IMR-90 (cell line): ENCODE measurements at regions not wholly inside any gene's neighbourhood (a gene's known extent, or its start where the extent isn't known, plus 50 kb on each side); places are given as distances from the start of the nearest gene placed in this dataset.

Experiments used
- ATAC-seq: fragments of 200-7000 bp; cut with Tn5 transposase; 2 replicates; pipeline ENCODE4 v1.9.1; 2020; ENCODE audit warnings: low read depth, mild to moderate bottlenecking, moderate library complexity
- BruUV-seq: library from RNA; stranded (reverse); fragments of 400-500 nt; replicated peaks from 2 replicates; lab custom pipeline; 2021; lab: Mats Ljungman, UMichigan
- CTCF ChIA-PET: fragments of 300-600 bp; formaldehyde crosslinking; extraction: SDS; loops from one replicate; lab custom pipeline; 2021; ENCODE audit warnings: antibody characterized with exemption; lab: Yijun Ruan, JAX
- POLR2A ChIA-PET: fragments of 300-600 bp; sonication (Branson Sonifier 250); formaldehyde crosslinking; loops from one replicate; lab custom pipeline; 2022; ENCODE audit warnings: antibody characterized with exemption; ENCODE audit not compliant: unreplicated experiment; lab: Charles Lee
- DNase-seq: peaks from one replicate; pipeline ENCODE4 v3.0.0; 2013
- H2AFZ ChIP-seq: replicated peaks from 2 replicates; pipeline ENCODE3; 2013; ENCODE audit warnings: low read length, mild to moderate bottlenecking; ENCODE audit not compliant: poor library complexity
- H2AK5ac ChIP-seq: 2 replicates; pipeline ENCODE4 v1.6.1; 2013; ENCODE audit warnings: low read depth, low read length, inconsistent platforms
- H2AK9ac ChIP-seq: replicated peaks from 2 replicates; pipeline ENCODE3; 2013; ENCODE audit warnings: mild to moderate bottlenecking, low read depth, low read length, moderate library complexity; ENCODE audit not compliant: poor library complexity
- H2BK120ac ChIP-seq: 2 replicates; pipeline ENCODE4 v1.6.1; 2013; ENCODE audit warnings: low read depth, low read length, inconsistent platforms
- H2BK15ac ChIP-seq: 3 replicates; pipeline ENCODE4 v1.6.1; 2013; ENCODE audit warnings: low read depth, low read length, inconsistent platforms
- H2BK20ac ChIP-seq: 2 replicates; pipeline ENCODE4 v1.6.1; 2013; ENCODE audit warnings: low read depth, mild to moderate bottlenecking, inconsistent platforms, low read length, moderate library complexity
- H2BK5ac ChIP-seq: 2 replicates; pipeline ENCODE4 v1.6.1; 2013; ENCODE audit warnings: mild to moderate bottlenecking, low read depth, low read length, inconsistent platforms; ENCODE audit not compliant: poor library complexity, severe bottlenecking
- H3K14ac ChIP-seq: replicated peaks from 2 replicates; pipeline ENCODE4 v1.6.1; 2013; ENCODE audit warnings: low read depth, low read length, inconsistent platforms
- H3K18ac ChIP-seq: 2 replicates; pipeline ENCODE4 v1.6.1; 2013; ENCODE audit warnings: low read depth, low read length, control low read depth
- H3K23ac ChIP-seq: 2 replicates; pipeline ENCODE4 v1.6.1; 2013; ENCODE audit warnings: low read depth, low read length, inconsistent platforms
- H3K27ac ChIP-seq: 2 replicates; pipeline ENCODE4 v1.5.1; 2013; ENCODE audit warnings: mild to moderate bottlenecking, control low read depth, low read length; ENCODE audit not compliant: insufficient read depth
- H3K27me3 ChIP-seq: 2 replicates; pipeline ENCODE4 v1.6.1; 2013; ENCODE audit warnings: low read length; ENCODE audit not compliant: control insufficient read depth, insufficient read depth
- H3K36me3 ChIP-seq: 2 replicates; pipeline ENCODE4 v1.6.1; 2013; ENCODE audit warnings: low read length, mixed read lengths; ENCODE audit not compliant: control insufficient read depth, insufficient read depth
- H3K4ac ChIP-seq: 2 replicates; pipeline ENCODE4 v1.6.1; 2013; ENCODE audit warnings: low read depth, low read length, inconsistent platforms
- H3K4me1 ChIP-seq: 2 replicates; pipeline ENCODE4 v1.6.1; 2013; ENCODE audit warnings: low read length, mixed read lengths; ENCODE audit not compliant: control insufficient read depth, insufficient read depth
- H3K4me2 ChIP-seq: 2 replicates; pipeline ENCODE4 v1.6.1; 2013; ENCODE audit warnings: low read depth, mild to moderate bottlenecking, control low read depth, low read length, moderate library complexity
- H3K4me3 ChIP-seq: 2 replicates; pipeline ENCODE4 v1.5.1; 2013; ENCODE audit warnings: low read depth, mild to moderate bottlenecking, control low read depth, low read length, moderate library complexity; ENCODE audit not compliant: insufficient read depth
- H3K56ac ChIP-seq: 2 replicates; pipeline ENCODE4 v1.6.1; 2013; ENCODE audit warnings: low read length, inconsistent platforms; ENCODE audit not compliant: insufficient read depth; ENCODE audit errors: extremely low read depth
- H3K79me1 ChIP-seq, 2 experiments: 2 replicates each; pipeline ENCODE4 v1.6.1; 2013; ENCODE audit warnings: low read length in 2 of 2, inconsistent platforms in 1 of 2, low read depth in 1 of 2
- H3K9ac ChIP-seq: 2 replicates; pipeline ENCODE4 v1.6.1; 2013; ENCODE audit warnings: low read depth, low read length, control low read depth
- H3K9me1 ChIP-seq: 2 replicates; pipeline ENCODE4 v1.6.1; 2013; ENCODE audit warnings: low read length, inconsistent platforms; ENCODE audit not compliant: insufficient read depth
- H3K9me3 ChIP-seq: 2 replicates; pipeline ENCODE4 v1.6.1; 2013; ENCODE audit warnings: low read length; ENCODE audit not compliant: control insufficient read depth, insufficient read depth
- H4K20me1 ChIP-seq: 2 replicates; pipeline ENCODE4 v1.6.1; 2013; ENCODE audit warnings: low read length, inconsistent platforms; ENCODE audit not compliant: insufficient read depth
- H4K5ac ChIP-seq: 2 replicates; pipeline ENCODE4 v1.6.1; 2013; ENCODE audit warnings: mild to moderate bottlenecking, low read depth, low read length, control low read depth
- H4K8ac ChIP-seq, 2 experiments: 2 replicates each; pipeline ENCODE4 v1.6.1; 2013; ENCODE audit warnings: low read depth in 2 of 2, low read length in 2 of 2, control low read depth in 1 of 2, inconsistent platforms in 1 of 2
- H4K91ac ChIP-seq: 2 replicates; pipeline ENCODE4 v1.6.1; 2013; ENCODE audit warnings: low read depth, low read length, inconsistent platforms; ENCODE audit not compliant: insufficient read depth
- RAD21 ChIP-seq: IDR thresholded peaks from 2 replicates; pipeline ENCODE4 v1.6.1; 2012; ENCODE audit warnings: low read length, improper control_type of control experiment
- WGBS, 2 experiments: methylation state at CpG; one replicate each; pipeline versions ENCODE4 v1.1.5 to v1.1.7; 2013; ENCODE audit warnings: missing lambda C conversion rate in 2 of 2; ENCODE audit not compliant: insufficient read length in 1 of 2; ENCODE audit errors: extremely low coverage in 2 of 2; 5-methylcytosine and 5-hydroxymethylcytosine counted together
- dilution Hi-C: fragments of 300-500 bp; cut with HindIII; formaldehyde crosslinking; loops from one replicate; pipeline ENCODE4 v1.14.3; 2018; ENCODE audit warnings: low sequenced_read_pairs; ENCODE audit not compliant: unreplicated experiment
- in situ Hi-C: fragments of 300-500 bp; cut with MboI; formaldehyde crosslinking; loops from 3 replicates; pipeline ENCODE4 v1.14.3; 2019; ENCODE audit warnings: low sequenced_read_pairs, inconsistent platforms, mixed read lengths
- intact Hi-C: fragments of 100-400 bp; cut with micrococcal nuclease; formaldehyde crosslinking; loops from 2 replicates; pipeline ENCODE4 v1.10.0; 2022

- Histone ChIP-seq H2AK5ac (no peak overlapping the region), H3K79me1 (no peaks in the 10 kb centered on the region), H2BK15ac (no peak overlapping the region), H3K36me3 (no peaks in the 10 kb centered on the region), H2BK20ac (no peak overlapping the region), H3K56ac (no peak overlapping the region), H2BK5ac (no peak overlapping the region), H2AK9ac (no peak overlapping the region), H3K27me3 (no peaks in the 10 kb centered on the region), H4K5ac (no peak overlapping the region), H3K9ac (no peak overlapping the region), H2AFZ (no peak overlapping the region), H3K27ac (no peak overlapping the region), H4K8ac (no peak overlapping the region), H3K4me3 (no peak overlapping the region), H3K4ac (no peak overlapping the region), H3K9me1 (no peaks in the 10 kb centered on the region), H3K9me3 (peaks cover 6% of the 10 kb centered on the region), H2BK120ac (no peak overlapping the region), H4K91ac (no peak overlapping the region), H3K4me1 (no peaks in the 10 kb centered on the region), H3K18ac (no peak overlapping the region), H3K23ac (no peak overlapping the region), H3K14ac (no peak overlapping the region), H4K20me1 (no peaks in the 10 kb centered on the region), H3K4me2 (no peak overlapping the region)
- no TSS peak for BruUV-seq
- no peak for TF ChIP-seq RAD21
- intact Hi-C loops, result no loop called here
- CTCF ChIA-PET, result no interaction called here
- DNase-seq (no peak), ATAC-seq (no peak)
- POLR2A ChIA-PET, result no interaction called here
- in situ Hi-C loops, result no loop called here
- WGBS, 2 experiments, result no CpG with 5 or more reads among the region's 3 CpGs
- dilution Hi-C loops, result no loop called here
These were observed 420.4 kb downstream of the DSC3 start for GRCh38 chr18:30622104-30622503.
